ENCODE measurements at regions not wholly inside any gene's neighbourhood (a gene's known extent, or its start where the extent isn't known, plus 50 kb on each side); places are given as distances from the start of the nearest gene placed in this dataset.

DNA sequence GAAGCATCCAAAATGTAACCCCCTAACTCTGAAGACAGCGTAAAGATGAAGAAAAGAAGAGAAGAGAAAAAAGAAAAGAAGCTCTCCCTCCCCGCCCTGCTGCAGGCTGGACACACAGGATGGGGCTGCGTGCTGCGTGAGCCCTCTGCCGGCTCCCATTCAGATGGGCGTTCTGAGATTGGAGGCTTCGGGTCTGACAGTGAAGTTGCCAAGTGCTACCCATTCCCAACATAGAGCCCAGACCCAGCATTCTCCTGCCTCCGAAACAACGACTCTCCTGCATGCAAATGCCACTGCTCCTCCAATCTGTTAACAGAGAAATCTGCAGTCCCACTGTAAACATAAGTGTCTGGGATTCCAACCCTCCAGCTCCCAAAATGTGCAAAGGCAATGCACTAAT, 234.9 kb downstream of the BCL11A start:
- no peak for DNase-seq

DNA sequence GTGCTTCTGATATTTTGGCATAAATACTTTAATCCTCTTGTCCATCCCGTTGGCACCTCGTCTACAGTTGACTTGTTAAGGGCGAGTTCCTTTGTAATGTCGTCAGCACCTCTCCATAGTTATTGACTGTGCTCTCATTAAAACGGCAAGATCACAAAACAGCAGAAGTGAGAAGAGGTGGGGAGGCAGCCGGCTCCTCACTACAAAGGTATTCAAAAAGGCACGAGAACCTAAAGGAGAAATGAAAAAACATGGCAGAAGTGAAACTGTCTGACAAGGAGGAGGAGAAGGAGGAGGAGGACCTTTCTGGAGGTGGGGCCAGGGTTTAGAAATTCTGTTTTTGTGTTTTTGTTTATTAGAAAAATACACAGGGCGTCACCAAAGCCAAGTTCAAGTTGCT, 235.6 kb downstream of the BCL11A start:
- no peak for DNase-seq

DNA sequence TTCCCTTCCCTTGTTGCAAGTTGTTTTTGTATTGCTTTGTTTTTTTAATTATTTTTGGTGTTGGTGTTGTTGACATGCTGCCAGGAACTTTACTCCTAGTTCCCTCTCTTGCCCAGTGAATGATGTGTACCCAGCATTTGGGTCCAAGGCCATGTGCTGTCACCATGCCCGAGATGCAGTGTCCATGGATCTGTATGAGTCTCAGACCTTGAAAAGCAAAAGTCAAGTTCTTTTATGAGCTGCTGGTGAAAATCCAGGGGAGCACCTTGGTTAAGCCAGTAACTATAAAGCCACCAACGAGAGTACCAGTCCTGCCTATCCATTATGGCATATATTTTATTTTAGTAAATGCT, 236.4 kb downstream of the BCL11A start:
- DNase-seq = no peak

DNA sequence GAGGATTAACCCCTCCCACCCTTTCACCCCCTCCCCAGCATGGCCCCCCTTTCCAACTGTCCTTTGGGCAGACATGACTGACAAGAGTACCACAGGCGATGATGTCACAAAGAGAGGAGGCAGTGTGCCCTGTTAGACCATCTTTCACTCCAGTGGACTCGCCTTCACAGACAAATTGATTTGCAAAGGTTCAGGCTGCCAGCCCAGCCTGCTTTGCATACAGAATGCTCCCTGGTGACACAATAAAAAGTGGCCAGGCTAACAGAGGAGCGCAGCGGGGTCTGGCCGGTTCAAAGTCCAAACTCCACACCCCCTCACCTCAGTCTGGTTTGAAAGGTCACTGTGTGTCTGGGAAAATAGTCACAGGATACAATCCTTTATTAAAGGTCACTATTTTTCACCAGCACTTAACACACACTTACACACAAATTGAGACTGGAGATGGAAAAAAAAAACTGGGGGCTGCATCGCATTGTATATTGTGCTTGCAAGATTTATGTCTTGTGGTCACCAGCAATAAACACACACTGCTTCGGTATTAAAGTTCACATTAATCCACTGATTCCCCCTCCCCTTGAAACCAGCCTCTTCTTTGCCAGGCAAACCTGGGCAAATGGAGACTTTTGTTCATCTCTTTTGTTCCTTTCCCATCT, 236.9 kb downstream of the BCL11A start:
- no peak for DNase-seq

DNA sequence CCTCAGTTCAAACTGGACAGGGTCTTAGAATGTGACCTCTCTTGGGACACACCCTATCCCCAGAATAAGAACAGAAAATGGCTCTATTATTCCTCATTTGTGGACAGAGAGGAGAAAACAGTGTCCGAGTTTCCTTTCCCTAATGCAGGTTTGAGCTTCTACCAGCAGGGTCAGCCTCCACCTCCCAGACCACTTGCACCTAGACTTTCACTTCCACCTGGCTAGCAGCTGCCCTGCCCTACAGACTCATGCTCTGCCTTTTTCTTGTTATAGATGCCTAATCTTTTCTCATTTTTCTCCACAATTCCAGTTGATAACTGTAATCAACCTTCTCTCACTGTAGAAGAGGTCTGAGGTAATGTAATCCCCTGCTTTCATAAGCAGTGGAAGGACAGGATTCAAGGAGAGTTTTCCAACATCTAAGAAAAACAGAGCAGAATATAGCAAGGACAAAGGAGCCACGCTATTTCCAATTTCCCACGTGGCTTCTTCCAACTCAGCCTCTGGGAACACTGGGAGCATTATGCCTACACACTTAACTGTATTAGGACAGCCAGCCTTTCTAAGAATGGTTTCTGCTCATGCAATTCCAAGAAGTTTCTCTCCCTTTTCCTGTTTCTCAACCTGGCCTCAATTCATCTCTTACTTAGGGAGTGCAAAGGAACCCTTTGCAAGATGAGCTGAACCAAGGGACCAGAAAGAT, 239.8 kb downstream of the BCL11A start:
- no peak for DNase-seq

DNA sequence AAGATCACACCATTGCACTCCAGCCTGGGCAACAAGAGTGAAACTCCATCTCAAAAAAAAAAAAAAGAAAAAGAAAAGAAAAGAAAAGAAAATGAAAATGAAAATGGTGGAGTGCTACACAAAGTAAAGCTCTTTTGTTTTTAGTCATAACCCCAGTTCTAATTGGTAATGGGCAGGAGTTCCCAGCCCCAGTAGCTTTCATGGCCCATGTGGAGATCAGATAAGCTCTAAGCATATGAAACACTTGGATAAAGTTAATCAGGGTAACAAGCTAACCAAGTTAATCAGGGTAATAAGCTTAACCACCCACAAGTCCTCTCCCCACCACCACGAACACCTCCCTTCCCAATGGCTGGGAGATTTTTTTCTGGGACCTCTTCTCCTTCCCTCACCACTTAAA, 240.8 kb downstream of the BCL11A start:
- no peak for DNase-seq

DNA sequence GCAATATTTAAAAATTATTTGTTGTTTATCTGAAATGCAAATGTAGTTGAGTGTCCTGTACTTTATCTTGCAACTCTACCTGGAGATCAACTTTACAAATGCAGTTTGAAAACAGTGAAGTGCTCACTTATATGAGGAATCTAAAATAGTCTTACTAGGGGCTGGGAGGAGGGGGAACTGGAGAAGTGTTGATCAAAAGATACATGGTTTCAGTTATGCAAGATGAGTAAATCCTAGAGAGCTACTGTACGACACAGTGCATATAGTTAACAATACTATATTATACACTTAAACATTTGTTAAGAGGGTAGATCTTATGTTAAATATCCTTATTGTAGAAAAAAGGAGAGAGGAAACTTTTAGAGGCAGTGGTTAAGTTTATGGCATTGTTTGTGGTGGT, 241.9 kb downstream of the BCL11A start:
- DNase-seq = no peak

DNA sequence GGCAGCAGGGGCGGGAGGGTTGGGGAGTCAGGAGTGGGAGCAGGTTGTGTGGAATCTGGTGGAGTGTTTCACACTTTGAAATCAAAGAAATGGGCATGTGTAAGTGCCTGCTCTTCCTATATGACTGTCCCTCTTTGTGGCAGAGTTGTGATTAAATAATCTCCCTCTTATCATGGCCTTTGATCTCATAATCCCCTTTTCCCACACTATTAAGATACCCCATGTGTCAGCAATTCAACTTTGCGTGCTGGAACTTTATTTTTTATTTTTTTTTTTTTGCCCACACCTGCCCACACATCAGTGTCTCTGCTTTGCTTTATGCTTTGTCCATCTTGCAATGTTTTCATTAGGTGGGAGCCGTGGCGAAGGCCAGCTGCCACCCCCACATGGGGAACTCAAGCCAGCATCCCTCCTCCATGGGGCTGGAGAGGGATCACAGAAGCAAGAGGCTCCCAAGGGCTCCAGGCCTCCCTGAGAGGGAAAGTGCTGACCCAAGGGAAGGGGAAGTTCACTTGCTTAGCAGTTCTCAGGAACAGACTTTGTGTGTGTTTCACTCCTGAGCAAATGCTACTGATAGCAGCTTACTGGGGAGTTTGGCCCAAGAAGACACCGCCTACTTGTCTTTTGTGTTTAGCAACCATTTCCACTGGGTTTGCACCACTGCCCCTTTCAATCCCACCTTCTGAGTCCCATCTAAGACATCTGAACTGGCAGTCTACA, 243.4 kb downstream of the BCL11A start:
- no peak for DNase-seq

DNA sequence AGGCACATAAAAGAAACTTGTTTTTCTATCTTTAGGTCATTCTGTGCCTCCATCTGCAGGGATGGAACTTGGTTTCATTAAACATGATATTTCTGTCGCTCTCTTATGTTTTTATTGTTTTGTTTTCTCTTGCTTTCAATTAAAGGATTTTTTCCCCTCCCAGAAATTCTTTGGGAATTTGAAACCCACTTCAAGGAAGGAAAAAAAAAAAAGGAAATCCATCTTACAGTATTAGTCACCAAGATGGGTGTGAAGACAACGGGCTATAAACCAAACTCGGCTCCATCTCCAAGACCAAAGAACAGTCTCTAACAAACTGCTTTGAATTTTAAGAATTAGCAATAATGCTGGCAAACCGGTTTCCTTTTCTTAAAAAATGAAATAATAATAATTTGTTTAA, 244.1 kb downstream of the BCL11A start:
- no peak for DNase-seq

DNA sequence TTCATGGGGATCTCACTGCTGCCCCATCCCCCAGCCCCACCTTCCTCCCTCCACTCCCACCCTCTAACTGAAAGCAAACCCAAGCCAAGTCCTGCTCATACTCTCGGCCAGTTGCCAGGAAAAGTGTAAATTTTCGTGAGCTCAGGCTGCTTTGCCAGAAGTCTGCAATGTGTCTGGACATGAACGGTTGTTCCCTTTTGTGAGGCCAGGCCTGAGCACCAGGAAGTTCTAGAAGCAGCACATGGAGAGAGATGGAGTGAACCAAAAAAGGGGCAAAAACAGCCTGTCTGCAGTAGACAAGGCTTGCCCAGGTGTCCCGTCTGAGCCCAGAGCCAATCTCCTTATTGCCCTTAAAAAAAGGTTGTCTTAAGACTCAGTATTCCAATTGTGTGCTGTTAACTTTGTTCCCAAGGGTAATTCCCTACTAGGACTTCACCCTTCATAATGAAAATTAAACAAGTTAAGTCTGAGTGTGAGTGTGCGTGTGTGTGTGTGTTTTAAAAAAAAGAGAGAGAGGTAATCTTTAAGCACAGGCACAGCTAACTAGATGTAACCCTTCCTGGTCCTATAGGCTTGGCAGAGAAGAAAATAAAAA, 247.1 kb downstream of the BCL11A start:
- no peak for DNase-seq

DNA sequence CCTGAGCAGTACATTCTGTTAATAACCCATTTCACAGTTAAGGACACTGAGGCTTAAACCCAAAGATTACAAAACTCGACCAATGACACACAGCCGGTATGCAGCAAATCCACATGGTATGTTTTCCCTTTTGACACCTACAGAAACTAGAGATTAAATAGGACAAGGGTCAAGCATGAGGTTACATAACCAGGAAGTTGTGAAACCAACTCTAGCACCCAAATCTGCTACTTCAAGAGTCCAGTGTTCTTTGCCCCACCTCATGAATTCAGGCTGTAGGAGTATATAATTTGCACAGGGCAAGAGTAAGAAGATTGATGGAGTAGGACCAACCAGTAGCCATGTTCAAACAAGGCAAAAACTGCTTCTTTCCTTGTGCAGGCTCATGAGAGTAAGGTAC, 249.8 kb downstream of the BCL11A start:
- DNase-seq = no peak

DNA sequence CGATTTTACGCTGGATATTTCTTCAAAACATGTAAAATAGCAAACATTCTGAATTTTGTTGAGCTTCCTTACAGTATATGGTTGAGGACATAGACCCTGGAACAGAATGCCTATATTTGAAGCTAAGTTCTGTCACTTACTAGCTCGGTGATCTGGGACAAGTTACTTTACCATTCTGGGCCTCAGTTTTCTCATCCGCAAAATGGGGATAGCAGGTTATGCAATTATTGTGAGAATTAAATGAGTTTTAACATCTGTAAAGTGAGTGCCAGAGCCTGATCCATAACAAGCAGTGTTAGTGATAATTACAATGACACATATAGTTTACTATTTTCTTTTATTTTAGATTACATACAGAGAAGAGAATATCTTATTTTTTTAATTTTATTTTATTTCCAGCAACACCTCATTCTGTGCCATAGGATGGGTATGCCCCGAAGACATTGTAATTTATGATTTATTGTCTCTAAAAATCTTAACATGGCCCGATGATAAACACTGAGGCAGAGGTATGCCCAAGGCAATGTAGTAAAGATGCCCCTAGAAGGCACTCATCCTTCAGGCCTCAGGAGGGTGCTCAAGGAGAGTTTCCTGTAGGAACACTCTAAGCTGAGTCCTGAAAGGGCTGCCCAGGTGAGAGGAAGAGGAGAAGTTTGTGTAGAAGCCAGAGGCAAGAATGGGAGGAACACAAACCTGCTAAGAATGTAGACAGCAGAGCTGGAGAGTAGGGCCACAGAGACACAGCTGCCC, 250.9 kb downstream of the BCL11A start:
- no peak for DNase-seq

DNA sequence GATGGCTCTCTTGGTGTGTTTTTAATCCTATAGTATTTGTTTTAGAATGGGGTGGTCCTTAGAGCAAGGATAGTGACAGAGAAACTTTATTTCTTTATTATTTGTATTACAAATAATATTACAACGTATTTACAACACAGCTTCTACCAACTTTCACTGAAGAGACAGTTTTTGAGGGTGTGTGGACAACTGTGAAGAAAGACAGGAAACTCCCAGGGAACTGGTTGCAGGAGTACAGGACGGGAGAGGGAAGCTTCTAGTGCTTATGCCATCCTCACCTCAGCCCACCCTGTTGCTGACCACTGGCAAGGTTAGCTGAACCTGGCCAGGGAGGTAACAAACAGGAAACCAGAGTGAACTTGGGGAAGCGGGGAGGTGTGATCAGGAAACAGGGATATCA, 251.7 kb downstream of the BCL11A start:
- DNase-seq = no peak

DNA sequence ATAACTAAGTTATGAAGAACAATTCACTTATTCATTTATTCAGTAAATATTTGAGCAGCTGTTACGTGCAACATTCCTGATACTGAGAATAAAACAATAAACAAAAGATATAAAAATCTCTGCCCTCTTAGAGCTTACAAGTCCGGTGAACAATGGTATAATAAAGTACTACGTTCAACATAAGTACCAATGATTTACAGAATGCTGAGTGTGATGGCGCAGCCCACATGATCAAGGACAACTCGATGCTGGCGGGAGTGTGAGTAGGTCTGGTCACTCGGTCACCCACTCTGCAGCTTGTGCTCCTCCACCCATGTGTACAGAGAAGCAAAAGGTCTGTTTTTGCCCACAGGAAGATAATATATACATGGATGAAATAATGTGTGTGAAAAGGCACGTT, 254.3 kb downstream of the BCL11A start:
- no peak for DNase-seq

DNA sequence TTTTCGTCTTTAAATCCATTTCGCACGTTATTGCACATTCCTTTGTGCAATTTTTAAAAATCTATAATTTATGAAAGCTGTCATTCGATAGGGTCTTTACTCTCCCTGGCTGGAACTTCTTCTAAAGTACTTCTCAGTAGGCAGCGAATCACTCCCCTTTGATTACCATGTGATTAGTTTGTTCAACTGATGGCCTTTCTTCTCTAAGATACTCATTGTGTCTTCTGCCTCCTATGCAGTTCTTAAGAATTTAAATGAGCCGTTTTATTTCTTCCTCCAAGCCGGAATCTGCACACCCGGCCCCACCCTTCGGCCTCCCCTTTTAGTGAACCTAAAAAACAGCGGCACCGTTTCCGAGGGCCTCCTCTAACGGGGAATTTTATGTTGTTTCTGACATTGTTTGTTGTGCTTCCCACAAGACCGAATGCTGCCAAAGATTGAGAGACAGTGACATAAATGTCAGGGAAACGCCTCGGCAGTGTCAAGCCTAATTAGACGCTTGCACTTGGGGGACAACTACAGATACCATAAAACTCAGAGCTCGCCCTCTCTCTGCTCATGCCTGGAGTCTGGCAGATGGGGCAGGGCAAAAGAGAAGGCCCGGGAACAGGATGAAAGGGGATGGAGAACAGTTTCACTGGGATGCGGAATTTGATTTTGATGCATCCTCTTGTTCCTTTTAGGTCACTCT, 255.3 kb downstream of the BCL11A start:
- DNase-seq = no peak

DNA sequence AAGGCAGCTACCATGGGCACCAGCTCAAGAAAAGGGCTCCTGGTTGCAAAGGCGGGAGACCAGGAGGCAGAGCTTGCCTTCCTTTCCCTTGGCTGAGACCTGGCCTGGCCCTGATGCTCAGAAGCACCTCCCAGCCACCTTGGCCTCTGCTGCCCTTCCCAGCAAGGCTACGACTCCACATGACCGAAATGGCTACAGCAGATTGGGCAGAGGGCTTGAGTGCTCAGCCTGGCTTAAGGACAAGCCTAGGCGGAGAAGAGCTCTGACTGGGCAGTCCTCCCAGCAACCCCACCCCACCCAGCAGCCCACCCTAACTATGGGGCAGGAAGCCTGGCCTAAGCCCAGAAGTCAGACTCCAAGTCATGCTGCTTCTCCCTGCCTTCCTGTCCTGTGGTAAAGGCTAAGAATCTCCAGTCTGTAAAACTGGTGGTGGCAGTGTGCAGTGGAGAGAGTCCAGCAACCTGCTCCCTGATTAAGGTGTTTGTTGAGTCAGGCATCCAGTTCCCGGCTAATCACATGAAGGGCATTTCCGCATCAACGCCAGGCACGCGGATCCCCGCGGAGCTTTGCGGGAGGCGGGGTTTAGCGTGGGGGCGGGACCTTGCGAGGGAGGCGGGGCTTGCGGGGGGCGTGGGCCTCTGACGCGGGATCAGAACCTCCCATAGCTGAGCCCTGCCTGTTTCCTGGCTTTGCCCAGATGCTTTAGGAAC, 256.0 kb downstream of the BCL11A start:
- DNase-seq = no peak

DNA sequence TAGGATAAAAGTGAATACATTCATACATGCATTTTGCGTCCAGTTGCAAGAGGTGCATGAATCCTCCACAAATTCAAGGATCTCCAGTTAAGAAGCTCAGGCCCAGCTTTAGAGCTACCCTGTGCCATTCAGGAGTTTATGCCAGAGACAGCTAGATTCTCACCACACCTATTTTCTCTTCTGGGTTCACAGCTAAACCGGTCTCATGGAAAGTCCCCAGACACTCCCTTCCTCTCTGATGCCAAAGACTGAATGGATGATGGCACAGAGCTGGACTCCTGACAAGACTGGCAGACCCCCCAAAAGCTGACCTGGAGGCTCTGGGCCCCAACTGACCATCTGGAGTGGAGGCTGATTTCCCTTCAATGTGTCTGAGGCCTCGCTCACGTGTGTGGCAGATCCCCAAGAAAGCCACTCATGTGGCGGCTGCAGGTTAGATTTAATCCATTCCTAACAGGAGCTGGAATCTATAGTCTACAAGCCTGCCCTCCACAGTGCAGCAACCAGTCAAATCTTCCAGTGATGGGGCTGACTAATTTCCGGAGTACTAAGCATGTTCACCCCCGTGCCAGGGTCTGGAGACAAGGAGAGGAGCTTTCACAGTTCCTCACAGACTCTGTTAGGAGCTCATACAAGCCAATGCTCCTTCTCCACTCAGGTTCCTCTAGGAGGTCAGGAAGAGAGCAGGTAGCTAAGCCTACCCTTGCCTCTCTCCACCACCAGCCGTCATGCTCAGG, 257.1 kb downstream of the BCL11A start:
- DNase-seq = no peak

DNA sequence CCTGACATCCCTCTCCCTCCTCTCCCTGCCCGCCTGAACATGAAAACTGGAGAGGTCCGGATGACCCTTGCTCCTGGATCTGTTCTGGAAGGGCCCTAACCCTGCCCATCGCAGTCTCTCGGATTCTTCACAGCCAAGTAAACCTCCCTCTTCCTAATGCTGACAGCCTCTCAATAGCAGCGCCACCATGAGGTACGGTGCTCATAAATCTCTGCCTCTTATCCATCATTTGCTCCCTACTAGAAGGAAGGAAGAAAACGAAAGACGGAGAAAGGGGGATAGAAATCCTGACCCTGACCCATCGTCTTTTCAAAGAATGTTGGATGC, 257.9 kb downstream of the BCL11A start:
- no peak for DNase-seq

DNA sequence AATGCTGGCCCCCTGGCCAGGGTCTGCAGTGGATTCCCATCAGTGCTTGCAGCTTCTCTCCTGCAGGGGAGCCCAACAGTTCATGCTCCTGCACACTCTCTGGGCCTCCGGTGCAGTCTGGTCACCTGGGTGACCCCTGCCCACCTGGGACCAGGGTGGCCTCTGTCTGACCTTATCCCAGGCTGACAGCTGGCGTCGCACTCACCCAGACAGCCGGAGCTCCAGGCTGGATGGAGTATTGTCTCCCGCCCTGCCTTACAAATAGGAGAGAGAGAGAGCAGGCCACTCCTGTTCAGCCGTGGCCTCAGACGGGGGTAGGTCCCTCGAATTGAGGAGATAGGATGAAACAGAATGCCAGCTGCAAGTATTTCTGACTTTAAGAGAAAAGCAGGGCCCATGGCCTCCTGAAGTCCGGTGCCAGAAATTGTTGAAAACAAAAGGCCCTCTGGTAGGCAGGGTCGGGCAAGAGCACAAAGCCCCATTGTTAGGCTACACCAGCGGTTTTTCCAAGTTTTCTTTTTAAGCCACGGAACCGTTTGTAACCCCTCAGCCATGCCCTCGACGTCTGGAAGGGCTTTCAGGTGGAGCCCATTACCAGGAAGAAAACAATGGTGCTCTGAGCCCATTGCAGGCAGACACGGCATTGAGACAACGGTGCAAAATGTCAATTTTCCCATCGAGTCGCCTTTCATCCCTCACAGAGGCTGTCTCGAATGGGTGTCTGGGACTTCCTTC, 258.4 kb downstream of the BCL11A start:
- DNase-seq = no peak

DNA sequence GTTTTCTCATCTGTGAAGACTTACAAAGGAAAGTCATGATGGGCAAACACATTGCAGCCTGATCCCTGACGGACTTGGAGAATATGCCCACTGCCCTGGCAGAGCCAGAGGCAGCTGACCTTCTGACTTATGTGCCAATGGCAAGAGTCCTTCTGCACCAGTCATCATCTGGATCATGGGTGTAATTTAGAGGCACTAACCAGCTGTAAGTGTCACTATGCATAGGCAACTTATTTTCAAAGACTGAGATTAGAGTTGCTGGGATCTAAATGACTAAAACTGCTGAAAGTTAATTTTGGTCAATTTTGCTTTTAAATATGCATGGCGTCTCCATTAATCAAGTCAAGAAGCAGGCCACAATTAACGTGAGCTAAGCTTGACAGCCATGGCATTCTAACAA, 261.2 kb downstream of the BCL11A start:
- no peak for DNase-seq

DNA sequence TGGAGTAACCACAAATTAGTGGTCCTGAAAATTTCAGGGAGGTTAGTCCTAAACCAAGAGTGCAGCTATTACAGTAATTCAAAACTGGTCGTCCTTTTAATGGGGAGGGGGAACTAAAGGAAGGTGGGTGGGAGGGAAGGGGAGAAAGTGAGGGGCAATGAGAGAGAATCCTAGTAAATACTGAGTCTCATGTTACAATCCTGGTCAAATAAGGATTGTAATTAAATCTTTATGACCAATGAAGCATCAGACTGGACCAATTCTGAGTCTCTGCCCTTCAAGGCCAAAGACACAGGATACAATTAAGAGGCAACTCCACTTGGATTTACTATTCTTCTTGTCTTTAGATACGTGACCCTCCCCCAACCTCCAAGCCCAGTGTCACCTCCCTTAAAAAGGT, 262.9 kb downstream of the BCL11A start:
- no peak for DNase-seq
